ENCODE measurements at regions not wholly inside any gene's neighbourhood (a gene's known extent, or its start where the extent isn't known, plus 50 kb on each side); places are given as distances from the start of the nearest gene placed in this dataset.

DNA sequence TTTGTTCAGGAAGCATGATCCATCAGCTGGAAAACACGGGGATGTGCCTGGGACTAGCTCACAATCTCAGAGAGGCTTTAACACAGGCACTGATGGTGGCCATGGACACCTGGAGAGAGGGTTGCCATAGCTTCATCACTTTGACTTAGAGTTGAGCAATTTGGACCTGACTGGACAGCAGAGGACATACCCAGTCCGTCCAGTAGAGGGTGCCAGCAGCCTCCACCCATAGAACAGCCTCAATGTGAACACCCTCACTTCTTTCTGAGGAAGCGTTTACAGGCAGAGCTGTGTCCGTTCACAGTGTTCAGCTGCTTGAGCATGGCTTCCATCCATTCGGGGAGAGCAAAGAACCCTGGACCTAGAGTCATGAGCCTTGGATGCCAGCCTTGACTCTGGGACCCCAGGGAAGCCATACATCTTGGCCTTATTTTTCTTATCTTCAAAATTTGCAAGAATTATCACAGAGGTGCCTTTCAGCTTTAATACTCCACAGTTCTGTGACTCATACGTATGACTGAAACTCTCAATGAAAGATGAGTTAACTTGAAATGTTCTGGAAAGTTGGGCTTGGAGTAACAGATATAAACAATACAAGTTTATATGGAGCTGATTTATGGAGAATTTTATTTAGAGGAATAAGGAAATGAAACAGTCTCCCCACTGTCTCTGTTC, 302.9 kb upstream of the PODXL start:
- no TSS peak for BruUV-seq (replicated peaks)
- TF ChIP-seq EZH2 (IDR thresholded peaks at IDR 0.05; ENCODE audit: borderline replicate concordance, low read depth, low read length, poor library complexity, severe bottlenecking) (no peak), CTCF (conservative IDR thresholded peaks at IDR 0.05; ENCODE audit: low read depth, low read length) (peak; percentile 91)
- intact Hi-C loops (cut with micrococcal nuclease; ENCODE audit: unreplicated experiment): loop anchor here (1.0 to 5.0 kb wide), 3 partner anchors 86 to 188 kb away; no protein-coding TSS in a partner anchor
- H3K27me3 ChIP-seq (replicated peaks; ENCODE audit: insufficient read depth, low read depth, low read length, poor library complexity): no peaks in the 10 kb centered on the region
- H3K4me3 ChIP-seq (ENCODE audit: low read depth, low read length, poor library complexity, severe bottlenecking): no peak overlapping the region
- no peak overlapping the region for H3K27ac ChIP-seq (ENCODE audit: low read depth, low read length, poor library complexity, severe bottlenecking)
- H3K4me1 ChIP-seq (ENCODE audit: insufficient read depth, low read length, poor library complexity, severe bottlenecking): no peaks in the 10 kb centered on the region
- ChIA-PET POLR2A (ENCODE audit: low non-redundant PET) (no interaction called here), CTCF (interaction anchor here (0.6 to 1.5 kb wide), 9 partner anchors 15 to 534 kb away, joined by 3 to 5 read pairs (median 3); no protein-coding TSS in a partner anchor)
- peak; percentile 77 for DNase-seq (ENCODE audit: low spot score)
- H3K36me3 ChIP-seq (ENCODE audit: insufficient read depth, low read length, poor library complexity, severe bottlenecking): no peaks in the 10 kb centered on the region
- H3K9me3 ChIP-seq (ENCODE audit: low read depth, low read length, poor library complexity, severe bottlenecking): no peaks in the 10 kb centered on the region

GRCh38 chr7:131858611-131859010, 302.2 kb upstream of the PODXL start:
- Histone ChIP-seq H3K27me3 (replicated peaks; ENCODE audit: insufficient read depth, low read depth, low read length, poor library complexity) (no peaks in the 10 kb centered on the region), H3K4me3 (ENCODE audit: low read depth, low read length, poor library complexity, severe bottlenecking) (no peak overlapping the region), H3K36me3 (ENCODE audit: insufficient read depth, low read length, poor library complexity, severe bottlenecking) (no peaks in the 10 kb centered on the region), H3K27ac (ENCODE audit: low read depth, low read length, poor library complexity, severe bottlenecking) (no peak overlapping the region), H3K9me3 (ENCODE audit: low read depth, low read length, poor library complexity, severe bottlenecking) (no peaks in the 10 kb centered on the region), H3K4me1 (ENCODE audit: insufficient read depth, low read length, poor library complexity, severe bottlenecking) (no peaks in the 10 kb centered on the region)
- DNase-seq (ENCODE audit: low spot score): no peak
- no peak for TF ChIP-seq CTCF (conservative IDR thresholded peaks at IDR 0.05; ENCODE audit: low read depth, low read length)
- no peak for TF ChIP-seq EZH2 (IDR thresholded peaks at IDR 0.05; ENCODE audit: borderline replicate concordance, low read depth, low read length, poor library complexity, severe bottlenecking)
- intact Hi-C loops (cut with micrococcal nuclease; ENCODE audit: unreplicated experiment): loop anchor here (1.0 to 5.0 kb wide), 3 partner anchors 87 to 189 kb away; no protein-coding TSS in a partner anchor
- no TSS peak for BruUV-seq (replicated peaks)
- CTCF ChIA-PET: interaction anchor here (0.6 to 1.5 kb wide), 9 partner anchors 14 to 535 kb away, joined by 3 to 5 read pairs (median 4); no protein-coding TSS in a partner anchor
- POLR2A ChIA-PET (ENCODE audit: low non-redundant PET): no interaction called here

- Histone ChIP-seq H3K36me3 (ENCODE audit: insufficient read depth, low read length, poor library complexity, severe bottlenecking) (no peaks in the 10 kb centered on the region), H3K27ac (ENCODE audit: low read depth, low read length, poor library complexity, severe bottlenecking) (no peak overlapping the region), H3K27me3 (replicated peaks; ENCODE audit: insufficient read depth, low read depth, low read length, poor library complexity) (no peaks in the 10 kb centered on the region), H3K4me1 (ENCODE audit: insufficient read depth, low read length, poor library complexity, severe bottlenecking) (no peaks in the 10 kb centered on the region), H3K4me3 (ENCODE audit: low read depth, low read length, poor library complexity, severe bottlenecking) (no peak overlapping the region), H3K9me3 (ENCODE audit: low read depth, low read length, poor library complexity, severe bottlenecking) (no peaks in the 10 kb centered on the region)
- no peak for DNase-seq (ENCODE audit: low spot score)
- POLR2A ChIA-PET (ENCODE audit: low non-redundant PET): interaction anchor here (0.6 kb wide), 1 partner anchor 625 kb away, joined by 7 read pairs; no protein-coding TSS in a partner anchor
- intact Hi-C loops (cut with micrococcal nuclease; ENCODE audit: unreplicated experiment): no loop called here
- no TSS peak for BruUV-seq (replicated peaks)
- no peak for TF ChIP-seq EZH2 (IDR thresholded peaks at IDR 0.05; ENCODE audit: borderline replicate concordance, low read depth, low read length, poor library complexity, severe bottlenecking)
- TF ChIP-seq CTCF (conservative IDR thresholded peaks at IDR 0.05; ENCODE audit: low read depth, low read length): no peak
- CTCF ChIA-PET: no interaction called here
Observed at GRCh38 chr7:131849472-131849871, 293.0 kb upstream of the PODXL start.

Data from A673 (cell line).